SJSA1 (cell line): ENCODE measurements at regions not wholly inside any gene's neighbourhood (a gene's known extent, or its start where the extent isn't known, plus 50 kb on each side); places are given as distances from the start of the nearest gene placed in this dataset.
"Not testable (repeated sequence)": the region's sequence is repeated elsewhere in the genome, so short reads cannot be mapped to it uniquely, and the experiment has no call there.

ENCODE experiments used
- DNase-seq, 2 experiments: peaks; one replicate each; pipeline ENCODE4 v3.0.0-alpha.2; 2015 to 2020; ENCODE audit warnings: low spot score in 2 of 2, low read depth in 1 of 2
- H3K27ac ChIP-seq: fragments of 250-450 bp; sonication (Bioruptor Pico); 2 replicates; pipeline ENCODE4 v1.5.1; 2020; ENCODE audit warnings: mild to moderate bottlenecking, moderate library complexity
- H3K27me3 ChIP-seq: fragments of 250-450 bp; sonication (Bioruptor Pico); replicated peaks from 2 replicates; pipeline ENCODE4 v1.5.1; 2020; ENCODE audit warnings: mild to moderate bottlenecking, moderate library complexity
- H3K36me3 ChIP-seq: fragments of 250-450 bp; sonication (Bioruptor Pico); 2 replicates; pipeline ENCODE4 v1.5.1; 2020; ENCODE audit warnings: mild to moderate bottlenecking
- H3K4me1 ChIP-seq: fragments of 250-450 bp; sonication (Bioruptor Pico); replicated peaks from 2 replicates; pipeline ENCODE4 v1.6.1; 2021; ENCODE audit warnings: mild to moderate bottlenecking
- H3K4me3 ChIP-seq: fragments of 250-450 bp; sonication (Bioruptor Pico); 2 replicates; pipeline ENCODE4 v1.5.1; 2020; ENCODE audit warnings: mild to moderate bottlenecking
- H3K9me3 ChIP-seq: fragments of 250-450 bp; sonication (Bioruptor Pico); replicated peaks from 2 replicates; pipeline ENCODE4 v1.5.1; 2020; ENCODE audit warnings: mild to moderate bottlenecking

DNA sequence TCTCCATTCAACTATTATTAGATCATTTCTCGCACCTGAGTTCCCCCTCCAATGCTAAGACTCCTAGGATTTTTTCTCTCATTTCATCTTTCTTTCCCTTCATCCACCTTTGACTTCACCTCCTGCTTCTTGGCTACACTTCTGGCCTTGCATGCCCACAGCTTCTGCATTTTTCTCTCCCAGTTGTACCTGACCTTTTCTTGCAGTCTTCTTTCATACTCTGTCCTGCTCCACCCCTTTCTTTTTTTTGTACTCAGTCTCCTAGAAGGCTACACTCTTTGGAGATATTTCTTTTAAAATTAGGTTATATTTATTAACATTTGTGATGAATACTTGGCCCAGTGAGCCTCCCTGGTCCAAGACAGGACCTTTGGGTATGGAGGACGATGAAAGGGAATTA, 190.4 kb downstream of the DEPDC1B start:
- DNase-seq: no peak
- no peaks in the 10 kb centered on the region for H3K4me1 ChIP-seq
- H3K27me3 ChIP-seq: 0 out of 2 replicates have a peak, but pooled peaks cover 4% of the 10 kb centered on the region
- H3K4me3 ChIP-seq: no peak overlapping the region
- H3K9me3 ChIP-seq: no peaks in the 10 kb centered on the region
- no peaks in the 10 kb centered on the region for H3K36me3 ChIP-seq
- H3K27ac ChIP-seq: no peak overlapping the region

DNA sequence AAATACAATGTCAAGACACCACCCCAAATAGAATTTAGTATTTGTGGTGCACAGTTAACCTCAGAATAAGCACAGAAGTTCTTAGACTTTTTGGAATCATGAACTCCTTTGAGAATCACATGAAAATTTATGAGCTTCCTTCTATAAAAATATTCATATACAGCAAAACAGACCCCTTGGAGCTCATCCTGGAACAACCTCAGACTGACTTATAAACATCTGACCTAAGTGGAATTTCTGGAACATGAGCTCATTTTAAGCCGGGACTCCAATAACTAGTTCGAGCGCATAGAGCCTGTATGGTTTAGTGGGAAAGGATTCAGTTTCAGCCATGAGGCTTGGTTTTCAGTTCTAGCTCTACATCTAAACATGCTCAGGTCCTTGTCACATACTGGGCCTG, 192.3 kb downstream of the DEPDC1B start:
- no peaks in the 10 kb centered on the region for H3K36me3 ChIP-seq
- no peaks in the 10 kb centered on the region for H3K4me1 ChIP-seq
- H3K27me3 ChIP-seq: 0 out of 2 replicates have a peak, but pooled peaks cover 4% of the 10 kb centered on the region
- no peak overlapping the region for H3K27ac ChIP-seq
- DNase-seq: no peak
- no peaks in the 10 kb centered on the region for H3K9me3 ChIP-seq
- no peak overlapping the region for H3K4me3 ChIP-seq

DNA sequence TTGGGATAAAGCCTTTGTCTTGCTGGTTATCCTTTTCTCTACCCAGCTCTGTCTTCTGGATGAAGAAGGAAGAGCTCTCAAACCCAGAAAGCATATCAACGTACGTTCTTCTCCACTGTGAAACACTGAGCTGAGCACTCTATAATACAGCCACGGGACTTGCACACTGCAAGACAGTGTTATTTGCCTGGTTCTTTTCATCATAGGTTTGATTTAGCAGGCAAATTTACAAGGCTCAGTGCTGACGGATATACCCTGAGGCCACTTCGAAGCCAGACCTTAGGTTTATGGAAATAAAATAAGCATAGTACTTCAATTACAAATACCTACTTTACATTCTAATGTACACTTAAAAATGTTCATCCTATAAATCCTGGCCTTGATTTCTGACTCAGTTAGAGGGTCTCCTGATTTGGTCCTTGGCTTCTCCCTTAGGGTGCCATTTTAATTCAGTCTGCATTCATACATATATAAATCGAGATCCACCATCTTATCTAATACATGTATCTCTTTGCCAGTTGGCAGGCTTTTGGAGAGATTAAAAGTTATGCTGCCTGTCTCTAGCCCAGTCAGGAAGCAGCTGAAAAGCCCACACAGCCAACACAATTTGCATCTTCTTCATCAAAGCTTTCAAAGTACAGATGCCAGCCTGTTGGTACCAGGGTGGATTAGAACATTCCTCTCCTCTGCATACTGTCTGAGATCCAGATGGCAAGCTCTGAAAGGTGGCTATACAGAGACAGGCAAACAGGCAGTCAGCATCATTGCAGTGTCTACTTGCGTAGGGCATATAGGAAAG, 194.4 kb downstream of the DEPDC1B start:
- no peak overlapping the region for H3K4me3 ChIP-seq
- no peak overlapping the region for H3K27ac ChIP-seq
- H3K4me1 ChIP-seq: no peaks in the 10 kb centered on the region
- no peaks in the 10 kb centered on the region for H3K36me3 ChIP-seq
- DNase-seq: no peak
- peaks cover 5% of the 10 kb centered on the region; the same call in 1 of the 2 replicates for H3K27me3 ChIP-seq
- H3K9me3 ChIP-seq: no peaks in the 10 kb centered on the region

DNA sequence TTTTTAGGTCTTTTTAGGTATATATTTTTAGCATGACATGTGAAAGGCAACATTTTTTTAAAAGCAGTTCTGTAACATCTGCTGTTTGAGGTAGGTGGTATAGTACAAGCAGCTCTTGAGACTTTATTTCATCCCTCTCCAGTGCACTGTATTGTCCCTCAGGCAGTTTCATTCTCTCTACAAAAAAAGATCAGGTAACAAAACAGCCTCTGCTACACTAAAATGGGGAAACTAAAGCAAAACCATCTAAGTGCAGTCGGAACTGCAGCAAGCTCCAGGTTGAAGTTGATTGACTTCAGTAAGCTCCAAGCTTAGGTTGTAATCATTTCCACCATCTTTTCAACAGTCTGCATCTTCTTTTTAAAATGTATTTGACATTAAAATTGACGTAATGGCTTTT, 195.6 kb downstream of the DEPDC1B start:
- H3K27ac ChIP-seq: no peak overlapping the region
- no peak overlapping the region for H3K4me3 ChIP-seq
- DNase-seq: no peak
- H3K9me3 ChIP-seq: no peaks in the 10 kb centered on the region
- no peaks in the 10 kb centered on the region for H3K4me1 ChIP-seq
- no peaks in the 10 kb centered on the region for H3K36me3 ChIP-seq
- peaks cover 8% of the 10 kb centered on the region; the same call in 1 of the 2 replicates for H3K27me3 ChIP-seq

DNA sequence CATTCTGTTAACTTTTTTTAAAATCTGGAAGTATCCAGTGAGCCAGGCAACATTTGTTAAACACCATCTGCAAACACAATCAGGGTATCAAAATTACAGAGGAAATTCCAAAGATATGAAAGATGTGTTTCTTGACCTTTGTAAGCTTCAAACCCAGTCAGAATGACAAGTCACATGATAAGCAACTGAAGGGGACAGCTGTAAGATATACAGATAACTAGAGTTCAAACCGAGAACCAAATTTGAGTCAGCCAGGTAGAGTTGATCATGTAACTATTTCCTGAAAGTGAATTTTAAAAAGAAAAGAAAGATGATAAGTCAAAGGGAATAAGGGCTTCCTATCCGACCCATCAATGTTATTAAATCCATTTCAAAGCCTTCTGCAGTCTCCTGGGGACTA, 196.2 kb downstream of the DEPDC1B start:
- peaks cover 8% of the 10 kb centered on the region; the same call in 1 of the 2 replicates for H3K27me3 ChIP-seq
- H3K4me3 ChIP-seq: no peak overlapping the region
- no peak overlapping the region for H3K27ac ChIP-seq
- no peak for DNase-seq
- H3K9me3 ChIP-seq: no peaks in the 10 kb centered on the region
- H3K4me1 ChIP-seq: no peaks in the 10 kb centered on the region
- no peaks in the 10 kb centered on the region for H3K36me3 ChIP-seq

DNA sequence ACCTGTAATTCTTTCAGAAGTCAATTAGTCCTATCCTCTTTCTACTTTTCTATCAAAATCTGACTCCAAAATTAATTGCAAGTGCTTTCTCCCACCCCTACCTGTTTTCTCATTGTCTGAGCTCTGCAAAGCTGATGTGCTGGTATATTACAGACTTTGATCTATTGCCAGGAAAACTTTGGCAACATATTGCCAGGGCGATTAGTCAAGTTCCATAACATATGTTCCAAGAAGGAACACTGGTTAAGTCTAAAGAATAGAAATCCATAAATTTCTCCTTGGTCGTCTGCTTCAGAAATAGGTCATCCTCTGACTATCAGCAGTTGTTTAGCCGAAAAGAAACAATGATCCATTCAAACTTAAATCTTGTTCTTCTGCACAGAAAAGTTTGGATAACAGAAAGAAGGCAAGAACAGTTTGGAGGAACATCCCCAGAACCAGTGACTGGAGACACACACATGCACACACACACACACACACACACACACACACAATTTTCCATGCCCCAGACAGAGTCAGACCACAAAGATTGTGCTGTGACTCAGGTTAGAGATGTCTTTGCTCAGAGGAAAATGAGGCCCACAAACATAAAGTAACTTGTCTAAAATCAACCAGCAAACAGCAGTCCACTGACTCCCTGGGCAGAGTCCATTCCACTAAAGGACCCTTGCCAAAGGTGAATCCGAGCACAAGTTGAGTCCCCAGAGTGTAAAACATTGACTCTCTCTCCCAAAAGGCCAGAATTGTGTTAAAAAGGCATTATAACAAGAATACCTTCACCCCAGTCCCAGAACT, 202.1 kb downstream of the DEPDC1B start:
- Histone ChIP-seq H3K27me3 (peaks cover 3% of the 10 kb centered on the region; the same call in 1 of the 2 replicates), H3K27ac (no peak overlapping the region), H3K4me3 (no peak overlapping the region), H3K4me1 (no peaks in the 10 kb centered on the region), H3K36me3 (no peaks in the 10 kb centered on the region), H3K9me3 (no peaks in the 10 kb centered on the region)
- DNase-seq: no peak

DNA sequence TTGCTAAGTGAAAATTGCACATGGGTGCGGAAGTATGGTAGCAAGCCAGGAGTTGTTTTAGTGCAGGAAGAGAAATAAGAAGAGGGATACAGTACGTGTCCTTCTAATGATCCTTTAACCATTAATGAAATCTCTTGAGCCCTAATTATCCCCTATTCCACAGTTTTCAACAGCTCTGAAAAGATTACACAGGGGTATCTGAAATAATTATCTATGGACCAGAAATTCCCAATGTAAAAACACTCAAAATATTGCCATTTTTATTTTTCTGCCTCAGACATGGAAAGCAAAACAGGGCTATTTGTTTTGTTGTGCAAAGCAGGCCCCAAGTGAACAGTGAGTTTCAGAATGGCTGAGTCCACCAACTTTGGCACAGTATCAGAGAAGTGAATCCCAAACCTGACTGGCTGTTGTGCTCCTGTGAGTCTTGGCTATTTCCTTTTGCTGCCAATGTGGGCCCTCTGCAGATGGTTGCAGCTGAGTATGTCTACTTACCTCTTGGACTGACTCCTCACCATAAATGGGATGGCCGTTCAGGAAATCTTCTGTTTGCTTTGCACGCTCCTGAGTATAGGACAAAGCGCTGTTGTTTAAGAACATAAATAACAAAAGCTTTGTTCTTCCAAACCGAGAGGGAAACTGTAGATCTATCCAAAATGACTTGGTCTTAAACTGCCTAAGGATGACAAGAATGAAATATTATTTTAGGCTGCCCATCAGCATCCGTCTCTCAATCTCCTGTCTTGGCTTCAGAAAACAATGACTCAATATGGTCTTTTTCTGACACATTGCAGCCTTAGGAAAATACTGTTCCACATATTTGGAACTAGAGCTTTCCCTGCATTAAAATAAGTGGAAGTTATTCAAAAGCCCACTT, 204.1 kb downstream of the DEPDC1B start:
- H3K4me1 ChIP-seq: no peaks in the 10 kb centered on the region
- H3K4me3 ChIP-seq: no peak overlapping the region
- H3K9me3 ChIP-seq: no peaks in the 10 kb centered on the region
- H3K36me3 ChIP-seq: no peaks in the 10 kb centered on the region
- H3K27me3 ChIP-seq: peaks cover 3% of the 10 kb centered on the region; the same call in 1 of the 2 replicates
- DNase-seq: no peak
- H3K27ac ChIP-seq: no peak overlapping the region

DNA sequence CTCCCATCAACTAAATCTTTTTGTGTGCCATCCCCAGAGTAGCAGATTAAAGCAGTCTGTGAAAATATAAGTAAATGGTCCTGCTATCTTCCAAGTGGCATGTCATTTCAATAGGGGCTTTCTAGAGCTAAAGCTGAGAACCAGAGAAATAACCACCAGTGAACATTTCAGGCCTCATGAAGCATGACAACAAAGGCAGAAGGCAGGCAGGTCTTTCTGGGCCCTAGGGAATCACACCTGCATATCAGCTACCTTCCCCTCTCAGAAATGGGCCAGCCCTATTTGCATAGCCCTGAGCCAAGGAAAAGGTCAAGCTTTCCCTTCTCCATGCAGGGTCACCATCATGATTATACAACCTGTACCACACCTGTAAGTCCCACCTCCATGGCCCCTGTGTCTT, 205.3 kb downstream of the DEPDC1B start:
- Histone ChIP-seq H3K36me3 (no peaks in the 10 kb centered on the region), H3K4me3 (no peak overlapping the region), H3K9me3 (no peaks in the 10 kb centered on the region; the same call in 1 of the 2 replicates), H3K27ac (no peak overlapping the region), H3K27me3 (no peaks in the 10 kb centered on the region), H3K4me1 (no peaks in the 10 kb centered on the region)
- no peak for DNase-seq

DNA sequence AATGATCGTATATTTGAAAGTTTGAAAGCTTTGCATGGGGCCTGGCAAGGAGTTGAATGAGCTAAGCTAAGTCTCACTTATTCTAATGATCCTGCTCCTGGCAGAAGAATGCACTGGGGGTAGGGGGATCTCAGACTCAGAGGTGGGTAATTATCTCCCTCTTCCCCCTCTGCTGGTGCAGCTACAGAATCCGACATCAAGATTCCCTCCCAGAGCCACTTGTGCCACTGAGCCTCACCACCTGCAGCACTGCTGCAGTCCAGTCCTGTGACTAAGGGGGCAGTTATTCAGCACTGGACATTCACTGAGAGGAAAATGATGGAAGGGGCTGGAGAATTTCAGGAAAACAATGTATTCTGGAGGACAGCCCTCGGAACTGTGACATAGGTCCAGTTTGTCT, 205.8 kb downstream of the DEPDC1B start:
- H3K27ac ChIP-seq: no peak overlapping the region
- H3K4me1 ChIP-seq: no peaks in the 10 kb centered on the region
- no peaks in the 10 kb centered on the region for H3K27me3 ChIP-seq
- H3K9me3 ChIP-seq: no peaks in the 10 kb centered on the region; the same call in 1 of the 2 replicates
- no peak for DNase-seq
- H3K36me3 ChIP-seq: no peaks in the 10 kb centered on the region
- H3K4me3 ChIP-seq: no peak overlapping the region

DNA sequence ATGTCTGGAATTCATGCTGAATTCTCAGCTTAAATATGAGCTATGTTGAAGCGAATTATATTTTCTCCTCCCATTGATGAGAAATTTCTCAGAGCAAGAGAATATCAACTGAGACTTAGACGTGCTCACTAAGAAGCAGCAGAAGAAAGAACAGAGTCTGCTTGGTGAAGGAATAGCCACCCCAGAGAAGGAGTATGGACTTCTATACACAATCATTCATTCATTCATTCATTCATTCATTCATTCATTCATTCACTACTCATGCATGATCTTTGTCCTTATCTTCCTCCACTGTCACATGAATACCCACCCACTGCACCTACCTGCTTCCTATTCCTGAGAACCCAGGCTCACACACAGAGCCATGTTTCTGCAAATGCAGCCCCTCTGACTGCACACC, 206.6 kb downstream of the DEPDC1B start:
- H3K36me3 ChIP-seq: no peaks in the 10 kb centered on the region
- no peaks in the 10 kb centered on the region; the same call in 1 of the 2 replicates for H3K9me3 ChIP-seq
- no peak for DNase-seq
- no peaks in the 10 kb centered on the region for H3K4me1 ChIP-seq
- H3K27ac ChIP-seq: no peak overlapping the region
- no peak overlapping the region for H3K4me3 ChIP-seq
- no peaks in the 10 kb centered on the region for H3K27me3 ChIP-seq

DNA sequence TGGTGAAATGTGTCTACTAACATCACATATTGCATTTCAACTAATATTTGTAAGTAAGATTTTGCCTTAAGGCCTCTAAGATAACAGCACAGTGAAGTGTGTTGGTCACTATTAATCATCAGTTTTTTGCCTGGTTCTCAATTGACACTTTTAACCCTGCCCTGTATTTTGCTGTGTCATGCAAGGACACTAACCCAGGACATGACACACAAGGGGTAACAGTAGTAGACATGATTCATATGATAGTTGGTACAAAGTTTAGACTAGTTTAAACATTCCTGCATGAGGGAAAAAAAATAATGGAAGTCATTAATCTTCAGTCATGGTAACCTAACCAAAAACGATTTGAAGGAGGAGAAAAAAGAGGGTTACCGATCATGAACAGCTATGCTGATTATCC, 207.0 kb downstream of the DEPDC1B start:
- DNase-seq: no peak
- Histone ChIP-seq H3K4me3 (no peak overlapping the region), H3K36me3 (no peaks in the 10 kb centered on the region)

DNA sequence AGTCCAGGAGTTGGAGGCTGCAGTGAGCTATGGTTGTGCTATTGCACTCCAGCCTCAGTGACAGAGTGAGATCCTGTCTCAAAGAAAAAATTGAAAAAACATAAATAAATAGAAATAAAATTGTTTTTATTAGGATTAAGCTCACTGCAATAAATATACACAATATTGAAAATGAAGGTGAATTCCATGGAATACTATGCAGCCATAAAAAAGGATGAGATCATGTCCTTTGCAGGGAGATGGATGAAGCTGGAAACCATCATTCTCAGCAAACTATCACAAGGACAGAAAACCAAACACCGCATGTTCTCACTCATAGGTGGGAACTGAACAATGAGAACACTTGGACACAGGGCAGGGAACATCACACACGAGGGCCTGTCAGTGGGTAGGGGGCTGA, 207.6 kb downstream of the DEPDC1B start:
- H3K27me3 ChIP-seq, DNase-seq, H3K4me1 ChIP-seq, H3K4me3 ChIP-seq, H3K9me3 ChIP-seq, H3K27ac ChIP-seq, H3K36me3 ChIP-seq: not testable (repeated sequence)

More for the DNA sequence above, 207.0 kb downstream of the DEPDC1B start:
- no peaks in the 10 kb centered on the region; the same call in 1 of the 2 replicates for H3K9me3 ChIP-seq
- H3K27me3 ChIP-seq: no peaks in the 10 kb centered on the region
- H3K4me1 ChIP-seq: no peaks in the 10 kb centered on the region
- no peak overlapping the region for H3K27ac ChIP-seq

DNA sequence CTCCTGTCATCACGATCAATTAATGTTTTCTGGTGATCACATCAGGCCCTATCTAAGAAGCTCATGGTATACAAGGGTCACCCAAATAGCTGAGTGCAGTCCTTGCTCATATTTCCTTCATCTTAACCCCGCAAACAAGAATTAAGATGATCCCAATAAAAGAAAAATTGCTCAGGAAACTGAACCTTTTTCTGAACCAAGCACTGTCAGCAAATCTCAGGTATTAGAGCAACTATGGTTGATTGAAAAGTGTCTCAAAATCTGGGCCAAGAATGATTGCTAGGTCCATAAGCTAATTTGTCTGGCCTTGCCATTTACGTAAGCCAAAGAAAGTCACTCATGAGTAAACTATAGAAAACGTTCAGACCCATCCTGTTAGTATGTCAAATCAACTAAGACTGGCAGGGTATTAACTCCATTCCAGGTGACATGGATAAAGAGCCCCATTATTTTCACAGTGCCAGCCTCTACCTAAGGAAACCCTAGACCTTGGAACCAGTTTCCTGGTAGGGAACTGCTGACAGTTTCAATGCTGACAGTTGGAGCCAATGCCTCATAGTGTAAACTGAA, 209.3 kb downstream of the DEPDC1B start:
- no peak overlapping the region for H3K27ac ChIP-seq
- no peaks in the 10 kb centered on the region for H3K4me1 ChIP-seq
- H3K27me3 ChIP-seq: no peaks in the 10 kb centered on the region
- no peaks in the 10 kb centered on the region for H3K36me3 ChIP-seq
- H3K4me3 ChIP-seq: no peak overlapping the region
- no peak for DNase-seq
- H3K9me3 ChIP-seq: no peaks in the 10 kb centered on the region; the same call in 1 of the 2 replicates
